SK-N-SH (cell line): ENCODE measurements at regions not wholly inside any gene's neighbourhood (a gene's known extent, or its start where the extent isn't known, plus 50 kb on each side); places are given as distances from the start of the nearest gene placed in this dataset.

Experiments
- CTCF ChIA-PET: fragments of 300-600, 350-600 bp; formaldehyde crosslinking; extraction: SDS; loops from one replicate; lab custom pipeline; 2021; lab: Yijun Ruan, JAX
- POLR2A ChIA-PET: fragments of 350-600 bp; sonication (Branson Sonifier 250); formaldehyde crosslinking; extraction: SDS; loops from one replicate; lab custom pipeline; 2020; ENCODE audit warnings: antibody characterized with exemption, inconsistent platforms; lab: Yijun Ruan, JAX
- DNase-seq: peaks from one replicate; pipeline ENCODE4 v3.0.0; 2012
- H2AFZ ChIP-seq: fragments of 200-600 bp; sonication (generic); 2 replicates; pipeline ENCODE4 v1.8.1; 2016; ENCODE audit warnings: antibody characterized with exemption, mild to moderate bottlenecking, low read depth
- H3F3A ChIP-seq: fragments of 200-600 bp; sonication (generic); replicated peaks from 2 replicates; pipeline ENCODE3; 2016; ENCODE audit warnings: antibody characterized with exemption, mild to moderate bottlenecking; ENCODE audit not compliant: insufficient read depth
- H3K27ac ChIP-seq, 2 experiments: fragments of 200-500 bp in 1 of 2; fragments of 200-600 bp in 1 of 2; sonication (Bioruptor generic) in 1 of 2; sonication (generic), shearing (Covaris generic) in 1 of 2; 2 replicates each; pipeline versions ENCODE4 v1.5.1 to v1.6.1; 2014 to 2016; ENCODE audit warnings: low read depth in 2 of 2, inconsistent platforms in 1 of 2, low read length in 1 of 2, mild to moderate bottlenecking in 1 of 2, mixed read lengths in 1 of 2
- H3K27me3 ChIP-seq: fragments of 200-600 bp; sonication (generic), shearing (Covaris generic); 2 replicates; pipeline ENCODE4 v1.6.1; 2016; ENCODE audit warnings: mixed run types; ENCODE audit not compliant: insufficient read depth
- H3K36me3 ChIP-seq, 2 experiments: fragments of 200-500 bp in 1 of 2; fragments of 200-600 bp in 1 of 2; sonication (Bioruptor generic) in 1 of 2; sonication (generic) in 1 of 2; replicated peaks in 1 of 2; 2 replicates each; pipeline versions ENCODE3 to v1.5.1; 2014 to 2016; ENCODE audit warnings: low read length in 1 of 2, mild to moderate bottlenecking in 1 of 2; ENCODE audit not compliant: insufficient read depth in 2 of 2, control insufficient read depth in 1 of 2
- H3K4me1 ChIP-seq, 2 experiments: fragments of 200-500 bp in 1 of 2; fragments of 200-600 bp in 1 of 2; sonication (Bioruptor generic) in 1 of 2; sonication (generic), shearing (Covaris generic) in 1 of 2; 2 replicates each; pipeline versions ENCODE4 v1.5.1 to v1.6.1; 2014 to 2016; ENCODE audit warnings: low read depth in 1 of 2, low read length in 1 of 2, mixed run types in 1 of 2; ENCODE audit not compliant: insufficient read depth in 2 of 2, control insufficient read depth in 1 of 2
- H3K4me2 ChIP-seq: fragments of 200-600 bp; sonication (generic), shearing (Covaris generic); 2 replicates; pipeline ENCODE4 v1.6.1; 2017; ENCODE audit warnings: mixed run types
- H3K4me3 ChIP-seq, 2 experiments: fragments of 200-500 bp in 1 of 2; fragments of 200-600 bp in 1 of 2; sonication (Bioruptor generic) in 1 of 2; sonication (generic), shearing (Covaris generic) in 1 of 2; 2 replicates each; pipeline versions ENCODE4 v1.5.1 to v1.8.1; 2014 to 2016; ENCODE audit warnings: low read depth in 2 of 2, inconsistent platforms in 1 of 2, low read length in 1 of 2, mild to moderate bottlenecking in 1 of 2, mixed read lengths in 1 of 2, moderate library complexity in 1 of 2
- H3K79me2 ChIP-seq: fragments of 200-600 bp; sonication (generic); 2 replicates; pipeline ENCODE4 v1.8.1; 2017; ENCODE audit warnings: mild to moderate bottlenecking; ENCODE audit not compliant: insufficient read depth
- H3K9ac ChIP-seq: fragments of 200-600 bp; sonication (generic); 2 replicates; pipeline ENCODE4 v1.6.1; 2017; ENCODE audit warnings: mixed run types
- H3K9me2 ChIP-seq: fragments of 200-600 bp; sonication (generic); 2 replicates; pipeline ENCODE4 v1.6.1; 2017; ENCODE audit warnings: mixed run types
- H3K9me3 ChIP-seq: fragments of 200-600 bp; sonication (generic); 2 replicates; pipeline ENCODE4 v1.6.1; 2017; ENCODE audit warnings: mixed run types, mild to moderate bottlenecking, moderate library complexity
- H4K20me1 ChIP-seq: fragments of 200-600 bp; sonication (generic); 2 replicates; pipeline ENCODE4 v1.6.1; 2017; ENCODE audit warnings: mild to moderate bottlenecking, mixed run types; ENCODE audit not compliant: insufficient read depth
- CHD2 ChIP-seq: fragments of 150-350 bp; IDR thresholded peaks from 2 replicates; pipeline ENCODE4 v1.6.1; 2018; ENCODE audit warnings: low read length; ENCODE audit not compliant: partially characterized antibody
- EP300 ChIP-seq, 2 experiments: IDR thresholded peaks; 2 replicates each; pipeline versions ENCODE4 v1.4.0 to v1.6.1; 2012; ENCODE audit warnings: borderline replicate concordance in 1 of 2, low read depth in 1 of 2, low read length in 1 of 2
- EZH2phosphoT487 ChIP-seq: fragments of 200-600 bp; sonication (generic); IDR thresholded peaks from 2 replicates; pipeline ENCODE4 v1.6.1; 2017; ENCODE audit warnings: low read depth, mixed run types, mild to moderate bottlenecking, antibody characterized with exemption, moderate library complexity, borderline replicate concordance
- FOXJ3 ChIP-seq: sonication (generic); formaldehyde crosslinking; IDR thresholded peaks from 2 replicates; pipeline ENCODE4 v1.5.1; 2020; ENCODE audit warnings: mild to moderate bottlenecking, missing genetic modification reagents
- FOXM1 ChIP-seq: IDR thresholded peaks from 2 replicates; pipeline ENCODE4 v1.4.0; 2012; ENCODE audit warnings: low read depth, mild to moderate bottlenecking
- GABPA ChIP-seq: IDR thresholded peaks from 2 replicates; pipeline ENCODE4 v1.4.0; 2012; ENCODE audit warnings: low read depth, mild to moderate bottlenecking
- IRF3 ChIP-seq: fragments of 150-350 bp; IDR thresholded peaks from 2 replicates; pipeline ENCODE4 v1.6.1; 2016; ENCODE audit warnings: mild to moderate bottlenecking, low read depth, low read length
- JUND ChIP-seq: IDR thresholded peaks from 2 replicates; pipeline ENCODE4 v1.4.0; 2012
- MEF2A ChIP-seq: IDR thresholded peaks from 2 replicates; pipeline ENCODE4 v1.4.0; 2012; ENCODE audit warnings: low read depth, borderline replicate concordance
- NRF1 ChIP-seq: IDR thresholded peaks from 2 replicates; pipeline ENCODE4 v1.6.1; 2012; ENCODE audit warnings: low read depth, mild to moderate bottlenecking, low read length
- PBX3 ChIP-seq: IDR thresholded peaks from 2 replicates; pipeline ENCODE4; 2012
- POLR2AphosphoS5 ChIP-seq: IDR thresholded peaks from 2 replicates; pipeline ENCODE4 v1.6.1; 2012; ENCODE audit warnings: low read depth, low read length
- RAD21 ChIP-seq: IDR thresholded peaks from 2 replicates; pipeline ENCODE4 v1.6.1; 2012; ENCODE audit warnings: mild to moderate bottlenecking, low read length
- SIN3A ChIP-seq: IDR thresholded peaks from 2 replicates; pipeline ENCODE4 v1.6.1; 2012; ENCODE audit warnings: low read depth, mild to moderate bottlenecking, low read length, moderate library complexity, borderline replicate concordance
- TAF1 ChIP-seq: IDR thresholded peaks from 2 replicates; pipeline ENCODE4 v1.6.1; 2012; ENCODE audit warnings: low read depth, mild to moderate bottlenecking, low read length, moderate library complexity, borderline replicate concordance
- TCF12 ChIP-seq: IDR thresholded peaks from 2 replicates; pipeline ENCODE4 v1.4.0; 2012
- TEAD4 ChIP-seq: IDR thresholded peaks from 2 replicates; pipeline ENCODE4 v1.4.0; 2012; ENCODE audit warnings: mild to moderate bottlenecking, borderline replicate concordance; ENCODE audit not compliant: insufficient read depth
- USF1 ChIP-seq: IDR thresholded peaks from 2 replicates; pipeline ENCODE4 v1.4.0; 2012; ENCODE audit warnings: low read depth, borderline replicate concordance
- ZBTB33 ChIP-seq: IDR thresholded peaks from 2 replicates; pipeline ENCODE4 v1.4.0; 2012; ENCODE audit warnings: low read depth, borderline replicate concordance
- WGBS: methylation state at CpG from one replicate; pipeline ENCODE4 v1.1.6; 2017; ENCODE audit warnings: low lambda C conversion rate; 5-methylcytosine and 5-hydroxymethylcytosine counted together
- TF ChIP-seq, protein P1 (sequence below): fragments of 150-350 bp; IDR thresholded peaks from 2 replicates; pipeline ENCODE4 v1.6.1; 2017; ENCODE audit warnings: antibody characterized with exemption, low read length, low read depth, borderline replicate concordance
- TF ChIP-seq, protein P2 (sequence below): IDR thresholded peaks from 2 replicates; pipeline ENCODE4 v1.6.1; 2012; ENCODE audit warnings: mild to moderate bottlenecking, low read depth, low read length, moderate library complexity

GRCh38 chr2:12091201-12091806, 344.9 kb downstream of the LPIN1 start (continued):
- TF ChIP-seq USF1 (no peak), FOXM1 (no peak), EP300 (IDR thresholded peaks at IDR 0.05; ENCODE audit: borderline replicate concordance in 1 of 2, low read depth in 1 of 2, low read length in 1 of 2) (no peak; a peak in 1 of 4 replicates), GABPA (no peak), CHD2 (no peak), MEF2A (no peak), PBX3 (0 out of 2 replicates have a peak, but pooled peaks have one; percentile 8), NRF1 (no peak)
- TF ChIP-seq, protein P1, sequence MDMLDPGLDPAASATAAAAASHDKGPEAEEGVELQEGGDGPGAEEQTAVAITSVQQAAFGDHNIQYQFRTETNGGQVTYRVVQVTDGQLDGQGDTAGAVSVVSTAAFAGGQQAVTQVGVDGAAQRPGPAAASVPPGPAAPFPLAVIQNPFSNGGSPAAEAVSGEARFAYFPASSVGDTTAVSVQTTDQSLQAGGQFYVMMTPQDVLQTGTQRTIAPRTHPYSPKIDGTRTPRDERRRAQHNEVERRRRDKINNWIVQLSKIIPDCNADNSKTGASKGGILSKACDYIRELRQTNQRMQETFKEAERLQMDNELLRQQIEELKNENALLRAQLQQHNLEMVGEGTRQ, result no peak

GRCh38 chr2:12094134-12094533, 347.7 kb downstream of the LPIN1 start:
- POLR2A ChIA-PET, result no interaction called here
- no peaks in the 10 kb centered on the region for H3K36me3 ChIP-seq
- WGBS, result 83% methylated on average over 3 of the region's 3 CpGs
- no peaks in the 10 kb centered on the region for H3K79me2 ChIP-seq
- CTCF ChIA-PET, result interaction anchor here (2.1 to 2.8 kb wide), 2 partner anchors 11 to 17 kb away, joined by 4 to 8 read pairs; no protein-coding TSS in a partner anchor
- H3K4me3 ChIP-seq, result no peak overlapping the region
- no peak overlapping the region for H3K9ac ChIP-seq
- H3K4me1 ChIP-seq, result peaks cover 0 to 4% of the 10 kb centered on the region in 2 experiments; a peak in 1 of 4 replicates
- H3K9me3 ChIP-seq, result no peaks in the 10 kb centered on the region
- H3K9me2 ChIP-seq, result no peaks in the 10 kb centered on the region
- H3F3A ChIP-seq, result no peaks in the 10 kb centered on the region
- no peaks in the 10 kb centered on the region for H3K27me3 ChIP-seq
- no peak for DNase-seq
- no peak overlapping the region for H3K4me2 ChIP-seq
- no peak overlapping the region for H2AFZ ChIP-seq
- no peak overlapping the region for H3K27ac ChIP-seq
- no peaks in the 10 kb centered on the region for H4K20me1 ChIP-seq
- TF ChIP-seq, protein P2, sequence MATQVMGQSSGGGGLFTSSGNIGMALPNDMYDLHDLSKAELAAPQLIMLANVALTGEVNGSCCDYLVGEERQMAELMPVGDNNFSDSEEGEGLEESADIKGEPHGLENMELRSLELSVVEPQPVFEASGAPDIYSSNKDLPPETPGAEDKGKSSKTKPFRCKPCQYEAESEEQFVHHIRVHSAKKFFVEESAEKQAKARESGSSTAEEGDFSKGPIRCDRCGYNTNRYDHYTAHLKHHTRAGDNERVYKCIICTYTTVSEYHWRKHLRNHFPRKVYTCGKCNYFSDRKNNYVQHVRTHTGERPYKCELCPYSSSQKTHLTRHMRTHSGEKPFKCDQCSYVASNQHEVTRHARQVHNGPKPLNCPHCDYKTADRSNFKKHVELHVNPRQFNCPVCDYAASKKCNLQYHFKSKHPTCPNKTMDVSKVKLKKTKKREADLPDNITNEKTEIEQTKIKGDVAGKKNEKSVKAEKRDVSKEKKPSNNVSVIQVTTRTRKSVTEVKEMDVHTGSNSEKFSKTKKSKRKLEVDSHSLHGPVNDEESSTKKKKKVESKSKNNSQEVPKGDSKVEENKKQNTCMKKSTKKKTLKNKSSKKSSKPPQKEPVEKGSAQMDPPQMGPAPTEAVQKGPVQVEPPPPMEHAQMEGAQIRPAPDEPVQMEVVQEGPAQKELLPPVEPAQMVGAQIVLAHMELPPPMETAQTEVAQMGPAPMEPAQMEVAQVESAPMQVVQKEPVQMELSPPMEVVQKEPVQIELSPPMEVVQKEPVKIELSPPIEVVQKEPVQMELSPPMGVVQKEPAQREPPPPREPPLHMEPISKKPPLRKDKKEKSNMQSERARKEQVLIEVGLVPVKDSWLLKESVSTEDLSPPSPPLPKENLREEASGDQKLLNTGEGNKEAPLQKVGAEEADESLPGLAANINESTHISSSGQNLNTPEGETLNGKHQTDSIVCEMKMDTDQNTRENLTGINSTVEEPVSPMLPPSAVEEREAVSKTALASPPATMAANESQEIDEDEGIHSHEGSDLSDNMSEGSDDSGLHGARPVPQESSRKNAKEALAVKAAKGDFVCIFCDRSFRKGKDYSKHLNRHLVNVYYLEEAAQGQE, result no peak
- TF ChIP-seq EZH2phosphoT487, result no peak
- no peak for TF ChIP-seq FOXJ3
- TF ChIP-seq NRF1, result no peak
- TF ChIP-seq GABPA, result no peak
- no peak for TF ChIP-seq IRF3
- TF ChIP-seq TCF12, result no peak
- no peak for TF ChIP-seq JUND
- no peak for TF ChIP-seq SIN3A
- TF ChIP-seq RAD21, result no peak
- TF ChIP-seq TEAD4, result no peak
- TF ChIP-seq ZBTB33, result no peak
- TF ChIP-seq TAF1, result no peak
- no peak for TF ChIP-seq POLR2AphosphoS5
- TF ChIP-seq USF1, result no peak
